ENCODE measurements at regions not wholly inside any gene's neighbourhood (a gene's known extent, or its start where the extent isn't known, plus 50 kb on each side); places are given as distances from the start of the nearest gene placed in this dataset.

- no peaks in the 10 kb centered on the region for H3K4me1 ChIP-seq
- no peaks in the 10 kb centered on the region for H3K9me3 ChIP-seq
- no peaks in the 10 kb centered on the region for H3K27me3 ChIP-seq
- no peak overlapping the region for H3K4me3 ChIP-seq
- intact Hi-C loops (cut with DNase I): no loop called here
- H3K36me3 ChIP-seq: no peaks in the 10 kb centered on the region
- H3K27ac ChIP-seq: no peak overlapping the region
- WGBS, 2 donors: 74 to 84% methylated on average over 2 of the region's 2 CpGs
- DNase-seq (no peak), ATAC-seq (no peak), FAIRE-seq (no peak)
- TF ChIP-seq CTCF (IDR thresholded peaks at IDR 0.05): no peak
These were observed 458.9 kb downstream of the SLITRK1 start for GRCh38 chr13:83423381-83423780.

- no peak for TF ChIP-seq CTCF (IDR thresholded peaks at IDR 0.05)
- no peak overlapping the region for H3K27ac ChIP-seq
- no peaks in the 10 kb centered on the region for H3K4me1 ChIP-seq
- FAIRE-seq: no peak
- WGBS, 2 donors: 67 to 75% methylated on average over 4 of the region's 4 CpGs
- no peaks in the 10 kb centered on the region for H3K9me3 ChIP-seq
- no peaks in the 10 kb centered on the region for H3K27me3 ChIP-seq
- H3K4me3 ChIP-seq: no peak overlapping the region
- no peak for ATAC-seq
- intact Hi-C loops (cut with DNase I): no loop called here
- H3K36me3 ChIP-seq: no peaks in the 10 kb centered on the region
- no peak for DNase-seq
These were observed 467.9 kb downstream of the SLITRK1 start for GRCh38 chr13:83414393-83414792.

GRCh38 chr13:83386609-83387008, 495.7 kb downstream of the SLITRK1 start:
- no peaks in the 10 kb centered on the region for H3K36me3 ChIP-seq
- no peak overlapping the region for H3K27ac ChIP-seq
- FAIRE-seq (no peak), ATAC-seq (no peak), DNase-seq (no peak)
- TF ChIP-seq CTCF (IDR thresholded peaks at IDR 0.05): no peak
- no peak overlapping the region for H3K4me3 ChIP-seq
- no peaks in the 10 kb centered on the region for H3K27me3 ChIP-seq
- intact Hi-C loops (cut with DNase I): no loop called here
- no peaks in the 10 kb centered on the region for H3K4me1 ChIP-seq
- H3K9me3 ChIP-seq: no peaks in the 10 kb centered on the region
- WGBS, 2 donors: 77 to 95% methylated on average over 1 of the region's 1 CpG

- H3K4me1 ChIP-seq: no peaks in the 10 kb centered on the region
- H3K27me3 ChIP-seq: no peaks in the 10 kb centered on the region
- no peaks in the 10 kb centered on the region for H3K9me3 ChIP-seq
- TF ChIP-seq CTCF (IDR thresholded peaks at IDR 0.05): no peak
- no peak overlapping the region for H3K27ac ChIP-seq
- no peak for ATAC-seq
- no peak overlapping the region for H3K4me3 ChIP-seq
- intact Hi-C loops (cut with DNase I): no loop called here
- H3K36me3 ChIP-seq: no peaks in the 10 kb centered on the region
- no peak for DNase-seq
- WGBS, 2 donors: 24 to 30% methylated on average over 1 of the region's 1 CpG
- no peak for FAIRE-seq
These were observed 503.4 kb downstream of the SLITRK1 start for GRCh38 chr13:83378908-83379307.

- H3K4me1 ChIP-seq: no peaks in the 10 kb centered on the region
- TF ChIP-seq CTCF (IDR thresholded peaks at IDR 0.05): no peak
- H3K27me3 ChIP-seq: no peaks in the 10 kb centered on the region
- H3K4me3 ChIP-seq: no peak overlapping the region
- FAIRE-seq (no peak), DNase-seq (no peak), ATAC-seq (no peak)
- WGBS, 2 donors: 69 to 76% methylated on average over 1 of the region's 1 CpG
- intact Hi-C loops (cut with DNase I): no loop called here
- H3K27ac ChIP-seq: no peak overlapping the region
- no peaks in the 10 kb centered on the region for H3K36me3 ChIP-seq
- no peaks in the 10 kb centered on the region for H3K9me3 ChIP-seq
These were observed 504.8 kb downstream of the SLITRK1 start for GRCh38 chr13:83377491-83377890.

Measured in pancreas (tissue), 10 donors.